Activated CD4-positive, CD25-positive, alpha-beta regulatory T cell (primary cell): ENCODE measurements at regions not wholly inside any gene's neighbourhood (a gene's known extent, or its start where the extent isn't known, plus 50 kb on each side); places are given as distances from the start of the nearest gene placed in this dataset.

Experiments
- DNase-seq, 4 experiments: peaks; one replicate each; lab custom pipeline; 2025; lab: John Stamatoyannopoulos, UW

- DNase-seq, result no peak
Observed at GRCh38 chr15:35657679-35658311, 111.8 kb upstream of the DPH6 start.

GRCh38 chr15:35663956-35664355, 118.0 kb upstream of the DPH6 start:
- no peak for DNase-seq

GRCh38 chr15:35665896-35666536, 120.1 kb upstream of the DPH6 start:
- DNase-seq, result no peak

- DNase-seq, result no peak
Observed at GRCh38 chr15:35667908-35668307, 121.9 kb upstream of the DPH6 start.

- DNase-seq, result no peak
Observed at GRCh38 chr15:35669021-35669420, 123.1 kb upstream of the DPH6 start.

- no peak for DNase-seq
Observed at GRCh38 chr15:35669432-35670045, 123.6 kb upstream of the DPH6 start.

- no peak for DNase-seq
Observed at GRCh38 chr15:35671197-35671596, 125.2 kb upstream of the DPH6 start.

GRCh38 chr15:35671981-35672380, 126.0 kb upstream of the DPH6 start:
- no peak for DNase-seq

GRCh38 chr15:35673093-35673684, 127.2 kb upstream of the DPH6 start:
- DNase-seq, result no peak

GRCh38 chr15:35674873-35675781, 129.2 kb upstream of the DPH6 start:
- no peak for DNase-seq

GRCh38 chr15:35678774-35679173, 132.8 kb upstream of the DPH6 start:
- no peak for DNase-seq

- no peak for DNase-seq
Observed at GRCh38 chr15:35679186-35679585, 133.2 kb upstream of the DPH6 start.

- DNase-seq, result no peak
Observed at GRCh38 chr15:35680951-35681350, 135.0 kb upstream of the DPH6 start.

GRCh38 chr15:35686347-35686746, 140.4 kb upstream of the DPH6 start:
- no peak for DNase-seq

- no peak for DNase-seq
Observed at GRCh38 chr15:35689266-35689665, 143.3 kb upstream of the DPH6 start.

GRCh38 chr15:35690089-35690488, 144.1 kb upstream of the DPH6 start:
- no peak for DNase-seq

GRCh38 chr15:35690698-35691116, 144.7 kb upstream of the DPH6 start:
- DNase-seq, result no peak

GRCh38 chr15:35691173-35691761, 145.3 kb upstream of the DPH6 start:
- DNase-seq, result no peak

- DNase-seq, result no peak
Observed at GRCh38 chr15:35691891-35692867, 146.2 kb upstream of the DPH6 start.

GRCh38 chr15:35693286-35693685, 147.3 kb upstream of the DPH6 start:
- DNase-seq, result no peak
